ENCODE measurements at regions not wholly inside any gene's neighbourhood (a gene's known extent, or its start where the extent isn't known, plus 50 kb on each side); places are given as distances from the start of the nearest gene placed in this dataset.

GRCh38 chr4:177826973-177827372, 384.7 kb upstream of the AGA start:
- no peak for DNase-seq (ENCODE audit: low read depth in 1 of 2, low spot score in 1 of 2)
- Histone ChIP-seq H3K4me3 (replicated peaks; ENCODE audit: insufficient read depth, low read length) (no peak overlapping the region), H3K27me3 (ENCODE audit: insufficient read depth, poor library complexity, severe bottlenecking) (no peaks in the 10 kb centered on the region), H3K27ac (replicated peaks) (no peak overlapping the region)
- TF ChIP-seq REST (IDR thresholded peaks at IDR 0.05; ENCODE audit: insufficient replicate concordance, low read depth) (no peak), SPI1 (IDR thresholded peaks at IDR 0.05; ENCODE audit: borderline replicate concordance, low read depth) (no peak), POLR2AphosphoS5 (IDR thresholded peaks at IDR 0.05; ENCODE audit: low read depth) (no peak)

GRCh38 chr4:177841258-177841657, 399.0 kb upstream of the AGA start:
- no peak for DNase-seq (ENCODE audit: low read depth in 1 of 2, low spot score in 1 of 2)
- TF ChIP-seq GABPA (IDR thresholded peaks at IDR 0.05; ENCODE audit: low read depth) (no peak), REST (IDR thresholded peaks at IDR 0.05; ENCODE audit: insufficient replicate concordance, low read depth) (no peak), POLR2AphosphoS5 (IDR thresholded peaks at IDR 0.05; ENCODE audit: low read depth) (no peak), SPI1 (IDR thresholded peaks at IDR 0.05; ENCODE audit: borderline replicate concordance, low read depth) (no peak), CTCF (IDR thresholded peaks at IDR 0.05; ENCODE audit: insufficient read depth, low read length) (no peak)
- Histone ChIP-seq H3K27ac (replicated peaks) (no peak overlapping the region), H3K27me3 (ENCODE audit: insufficient read depth, poor library complexity, severe bottlenecking) (no peaks in the 10 kb centered on the region), H3K4me3 (replicated peaks; ENCODE audit: insufficient read depth, low read length) (no peak overlapping the region)

GRCh38 chr4:177853229-177853628, 411.0 kb upstream of the AGA start:
- TF ChIP-seq POLR2AphosphoS5 (IDR thresholded peaks at IDR 0.05; ENCODE audit: low read depth) (no peak), REST (IDR thresholded peaks at IDR 0.05; ENCODE audit: insufficient replicate concordance, low read depth) (no peak), GABPA (IDR thresholded peaks at IDR 0.05; ENCODE audit: low read depth) (no peak), SPI1 (IDR thresholded peaks at IDR 0.05; ENCODE audit: borderline replicate concordance, low read depth) (no peak), CTCF (IDR thresholded peaks at IDR 0.05; ENCODE audit: insufficient read depth, low read length) (no peak)
- Histone ChIP-seq H3K27me3 (ENCODE audit: insufficient read depth, poor library complexity, severe bottlenecking) (no peaks in the 10 kb centered on the region), H3K27ac (replicated peaks) (no peak overlapping the region), H3K4me3 (replicated peaks; ENCODE audit: insufficient read depth, low read length) (no peak overlapping the region)
- no peak for DNase-seq (ENCODE audit: low read depth in 1 of 2, low spot score in 1 of 2)

Data from HL-60 (cell line).